CMK (cell line): ENCODE measurements at regions not wholly inside any gene's neighbourhood (a gene's known extent, or its start where the extent isn't known, plus 50 kb on each side); places are given as distances from the start of the nearest gene placed in this dataset.
"Not testable (repeated sequence)": the region's sequence is repeated elsewhere in the genome, so short reads cannot be mapped to it uniquely, and the experiment has no call there.

Experiments
- DNase-seq: peaks from one replicate; pipeline ENCODE4 v3.0.0-alpha.2; 2010; ENCODE audit warnings: low read depth

DNA sequence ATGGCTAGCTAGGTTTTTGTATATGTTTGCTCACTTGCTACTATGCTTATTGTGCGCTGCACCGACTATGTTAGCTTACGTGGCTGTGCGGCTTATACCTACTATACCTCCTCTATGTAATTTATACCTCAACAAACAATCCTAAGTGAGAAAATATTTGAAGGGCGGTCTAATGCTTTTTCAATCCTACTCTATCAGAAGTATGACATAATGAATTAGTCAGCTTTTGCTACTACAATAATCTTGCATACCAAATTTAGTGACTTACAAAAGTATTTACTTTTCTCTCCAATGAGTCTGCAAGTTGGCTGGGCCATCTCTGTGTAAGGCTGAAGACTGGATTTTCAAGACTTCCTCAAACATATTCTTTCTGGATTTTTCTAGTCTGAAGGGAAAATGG is 391.2 kb upstream of the NECTIN3 start:
- DNase-seq = no peak

DNA sequence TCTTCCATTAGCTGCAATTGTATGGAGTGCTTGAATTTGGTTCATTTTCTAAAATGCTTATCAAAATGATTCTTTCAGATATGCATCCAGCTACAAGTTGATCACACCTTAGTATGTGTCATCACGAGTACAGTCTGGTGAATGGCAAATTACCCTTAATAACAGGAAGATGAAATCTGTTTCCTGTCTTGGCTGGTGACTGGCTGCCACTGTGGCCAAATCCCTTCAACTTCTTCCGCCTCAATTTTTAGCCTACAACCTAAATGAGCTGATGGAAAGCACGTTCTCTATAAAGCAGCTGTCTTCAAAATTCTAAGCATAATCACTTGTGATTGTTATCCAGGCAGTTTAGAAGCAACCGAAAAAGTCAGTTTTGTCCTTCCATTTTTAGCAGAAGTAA is 387.1 kb upstream of the NECTIN3 start:
- no peak for DNase-seq

DNA sequence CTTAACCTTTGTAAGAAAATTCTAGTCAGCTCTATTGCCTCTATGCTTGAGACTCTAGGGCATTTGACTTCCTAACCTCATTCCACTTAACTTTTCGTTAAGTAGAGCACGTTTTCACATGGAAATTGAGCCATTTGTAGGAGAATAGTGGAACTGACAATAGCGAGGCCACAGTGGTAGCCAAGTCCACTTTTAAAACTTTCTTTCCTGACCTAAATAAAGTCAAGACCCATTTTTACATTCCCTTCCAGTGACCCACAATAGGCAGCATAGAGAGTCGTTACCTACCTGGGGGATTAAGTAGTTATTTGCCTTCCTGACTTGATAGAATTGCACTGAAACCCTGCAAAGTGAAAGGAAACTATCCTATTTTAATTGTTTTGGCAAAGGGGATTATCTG is 386.0 kb upstream of the NECTIN3 start:
- DNase-seq = no peak

DNA sequence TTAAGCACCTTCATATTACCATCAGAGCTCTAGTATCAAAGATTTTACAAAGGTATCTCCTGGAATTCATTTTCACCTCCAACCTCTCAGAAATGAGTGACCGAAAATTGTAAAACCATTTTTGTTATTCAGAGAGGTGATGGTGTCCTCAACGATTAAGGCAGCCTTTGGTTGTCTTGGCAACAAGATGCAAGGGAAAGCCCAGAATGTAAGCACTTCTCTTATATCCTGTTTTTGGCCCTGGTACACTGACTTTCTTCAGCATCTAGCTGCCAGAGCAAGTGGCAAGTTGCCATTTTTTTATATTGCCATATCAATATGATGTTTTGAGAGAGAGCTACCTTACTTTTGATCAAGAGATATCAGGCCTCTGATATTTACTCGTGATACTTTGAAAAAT is 384.9 kb upstream of the NECTIN3 start:
- no peak for DNase-seq

DNA sequence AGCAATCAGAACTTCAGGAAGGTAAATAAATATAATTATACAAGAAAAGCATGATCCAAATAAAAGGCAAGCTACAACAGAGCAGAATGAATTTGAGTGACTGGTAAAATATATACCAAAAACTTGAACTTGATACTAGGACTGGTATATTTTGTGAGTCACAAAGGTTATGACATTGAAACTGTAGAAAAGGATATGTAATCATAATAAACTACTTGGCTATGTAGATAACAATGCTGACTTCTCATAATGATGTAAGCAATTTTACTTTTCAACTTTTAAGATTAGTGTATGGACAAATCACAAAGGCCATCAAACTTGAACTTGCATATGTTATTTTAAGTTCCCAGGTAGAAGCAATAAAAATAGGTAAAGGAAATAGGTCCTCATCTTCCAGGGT is 384.5 kb upstream of the NECTIN3 start:
- DNase-seq = no peak

DNA sequence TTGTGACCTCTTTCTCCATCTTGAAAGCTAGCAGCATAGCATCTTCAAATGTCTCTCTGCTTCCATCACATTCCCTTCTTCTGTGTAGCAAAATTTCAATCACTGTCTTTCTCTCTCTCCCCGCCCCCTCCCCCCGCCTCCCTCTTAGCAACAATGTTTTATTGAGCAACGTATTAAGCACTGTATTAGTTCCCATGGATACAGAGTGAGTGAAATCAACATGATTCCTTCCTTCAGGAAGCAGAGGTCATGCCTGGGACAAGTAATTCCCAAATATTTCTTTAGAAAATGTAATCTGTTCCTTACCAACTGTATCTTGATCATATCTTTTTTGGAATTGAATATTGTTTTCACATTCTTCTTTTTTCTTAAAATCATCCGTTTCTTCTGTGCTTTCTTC is 373.7 kb upstream of the NECTIN3 start:
- no peak for DNase-seq

DNA sequence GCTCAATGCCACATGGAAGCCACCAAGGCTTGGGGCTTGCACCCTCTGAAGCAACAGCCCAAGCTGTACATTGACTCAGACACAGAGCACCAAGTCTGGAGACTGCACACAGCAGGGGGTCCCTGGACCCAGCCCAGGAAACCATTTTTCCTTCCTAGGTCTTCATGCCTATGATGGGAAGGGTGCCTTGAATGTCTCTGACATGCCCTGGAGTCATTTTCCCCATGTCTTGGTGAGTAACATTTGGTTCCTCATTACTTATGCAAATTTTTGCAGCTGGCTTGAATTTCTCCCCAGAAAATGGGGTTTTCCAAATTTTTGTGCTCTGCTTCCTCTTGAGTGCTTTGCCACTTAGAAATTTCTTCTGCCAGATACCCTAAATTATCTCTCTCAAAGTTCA is 367.3 kb upstream of the NECTIN3 start:
- not testable (repeated sequence) for DNase-seq

DNA sequence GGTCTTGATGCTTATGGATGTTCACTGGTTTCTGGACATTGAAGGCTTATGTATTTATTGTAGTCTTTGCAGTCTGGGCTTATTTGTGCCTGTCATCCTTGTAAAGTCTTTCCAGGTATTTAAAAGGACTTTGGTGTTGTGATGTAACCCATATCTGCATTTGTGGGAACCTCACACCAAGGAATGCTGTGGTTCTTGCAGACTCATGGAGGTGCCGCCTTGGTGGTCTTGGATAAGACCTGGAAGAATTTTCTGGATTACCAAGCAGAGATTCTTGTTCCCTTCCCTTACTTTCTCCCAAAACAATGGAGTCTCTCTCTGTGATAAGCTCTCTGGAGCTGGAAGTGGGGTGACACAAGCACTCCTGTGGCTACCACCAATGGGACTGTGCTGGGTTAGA is 363.5 kb upstream of the NECTIN3 start:
- no peak for DNase-seq

DNA sequence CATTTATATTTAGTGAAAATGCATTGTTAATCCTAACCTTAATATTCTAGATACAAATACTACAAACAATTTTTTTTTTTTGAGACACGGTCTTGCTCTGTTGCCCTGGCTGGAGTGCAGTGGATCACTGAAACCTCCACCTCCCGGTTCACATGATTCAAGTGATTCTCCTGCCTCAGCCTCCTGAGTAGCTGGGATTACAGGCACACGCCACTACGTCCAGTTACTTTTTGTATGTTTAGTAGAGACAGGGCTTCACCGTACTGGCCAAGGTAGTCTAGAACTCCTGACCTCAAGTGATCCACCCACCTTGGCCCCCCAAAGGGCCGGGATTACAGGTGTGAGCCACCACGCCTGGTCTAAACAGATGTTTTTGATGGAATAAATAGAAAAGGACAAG is 361.5 kb upstream of the NECTIN3 start:
- DNase-seq = no peak

DNA sequence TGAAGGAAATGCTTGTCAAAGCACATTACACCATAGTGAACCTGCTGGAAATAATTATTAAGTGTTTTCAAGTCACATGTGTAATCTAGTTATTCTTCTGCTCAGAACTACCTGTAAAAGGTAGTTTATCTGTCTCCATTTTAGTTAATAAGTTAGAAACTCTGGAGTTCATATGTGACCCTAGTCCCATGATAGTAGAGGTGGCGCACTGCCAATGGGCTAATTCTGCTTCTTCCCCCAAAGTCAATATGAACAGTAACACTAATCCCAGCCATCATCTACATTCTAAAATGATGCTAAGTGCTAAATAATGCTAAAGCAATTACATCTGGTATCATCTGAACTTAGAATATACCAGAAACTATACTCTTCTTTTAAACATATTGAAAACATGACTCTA is 361.0 kb upstream of the NECTIN3 start:
- no peak for DNase-seq

DNA sequence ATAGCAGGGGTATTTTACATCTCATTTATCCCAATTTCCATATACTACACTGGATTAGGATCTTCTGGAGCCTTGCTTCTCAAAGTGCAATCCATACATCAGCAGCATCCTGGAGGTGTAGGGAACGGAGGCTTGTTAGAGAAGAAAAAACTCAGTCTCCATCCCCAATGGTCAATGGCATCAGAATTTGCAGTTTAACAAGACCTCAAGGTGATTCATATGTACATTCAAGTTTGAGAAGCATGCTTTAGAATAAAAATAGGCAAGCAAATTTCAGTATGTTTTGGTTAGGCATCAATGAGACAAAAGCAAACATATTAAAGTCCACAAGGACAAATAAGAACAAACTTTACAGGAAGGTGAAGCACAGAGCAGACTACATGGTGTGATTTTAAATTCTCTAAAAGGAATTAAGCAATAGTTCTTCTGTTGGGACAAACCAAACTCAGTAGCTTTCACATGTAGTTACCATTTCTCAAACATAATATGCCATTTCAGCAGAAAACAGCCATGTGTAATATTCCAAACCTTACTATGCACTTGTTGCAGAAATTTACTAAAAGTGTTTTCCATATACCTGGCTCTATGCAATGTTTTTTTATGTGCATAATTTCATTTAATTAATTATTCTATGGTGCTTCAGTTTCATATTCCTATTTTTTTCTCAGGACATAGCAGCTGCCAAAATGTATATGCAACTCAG is 360.3 kb upstream of the NECTIN3 start:
- DNase-seq = no peak

DNA sequence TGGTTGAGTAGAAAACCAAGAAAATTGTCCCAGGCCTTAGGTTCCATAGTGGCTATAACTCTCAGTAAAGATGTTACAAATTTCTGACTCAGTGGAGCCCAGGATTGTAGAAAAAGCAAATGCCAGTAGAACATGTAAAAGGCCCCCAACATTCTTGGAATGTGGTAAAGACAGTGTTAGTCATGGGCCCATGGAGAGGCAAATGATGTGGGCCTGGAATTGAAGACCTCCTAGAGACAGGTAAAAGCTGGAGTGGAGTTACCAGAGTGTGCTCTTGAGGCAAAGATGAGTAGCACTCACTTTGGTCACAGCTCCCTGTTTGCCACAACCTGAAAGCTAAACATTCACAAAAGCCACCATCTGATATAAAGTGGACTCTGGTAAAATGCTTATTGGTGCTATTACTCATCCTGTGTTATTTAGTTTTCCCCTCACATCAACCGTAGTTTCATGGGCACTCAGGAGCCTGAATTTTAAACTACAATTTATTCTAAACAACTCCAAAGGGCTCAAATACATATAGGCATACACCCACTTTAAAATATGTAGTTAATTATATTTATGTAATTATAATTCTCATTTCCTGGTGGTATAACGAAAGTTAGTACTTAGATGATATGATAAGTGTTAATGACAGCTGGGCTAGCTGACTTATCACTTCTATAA is 359.6 kb upstream of the NECTIN3 start:
- no peak for DNase-seq

DNA sequence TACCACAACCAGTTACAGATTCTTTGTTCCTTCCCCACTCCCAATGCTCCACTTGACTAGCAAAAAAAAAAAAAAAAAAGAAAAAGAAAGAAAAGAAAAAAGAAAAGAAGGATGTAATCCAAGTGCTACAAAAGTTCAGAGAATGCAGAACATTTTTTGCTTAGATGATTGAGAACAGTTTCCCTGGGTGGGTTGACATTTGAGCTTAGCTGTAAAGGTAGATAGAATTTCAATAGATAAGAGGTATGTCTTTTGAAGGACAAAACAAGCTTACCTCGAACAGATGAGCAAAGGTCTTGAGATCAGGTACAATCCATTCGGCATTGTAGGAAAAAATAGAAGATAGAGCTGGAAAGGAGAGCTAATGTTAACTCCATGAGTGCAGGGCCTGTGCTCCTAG is 344.6 kb upstream of the NECTIN3 start:
- DNase-seq = no peak

DNA sequence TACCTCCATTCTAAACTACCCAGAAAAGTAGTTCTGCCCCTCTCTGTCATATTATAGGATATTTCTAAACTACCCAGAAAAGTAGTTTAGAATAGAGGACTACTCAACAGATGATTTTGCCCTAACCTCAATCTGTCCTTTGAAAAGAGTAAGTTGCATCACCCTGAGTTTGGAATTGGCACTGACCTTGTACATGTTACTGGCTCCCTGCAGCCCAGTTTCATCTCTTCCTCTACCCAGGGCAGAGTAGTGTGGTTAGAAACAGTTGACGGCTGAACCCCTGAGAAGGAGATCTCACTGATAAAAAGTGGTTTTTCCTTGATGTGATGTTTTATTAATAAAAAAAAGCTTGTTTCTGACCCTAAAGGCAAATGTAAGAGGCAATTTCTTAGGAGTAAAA is 340.5 kb upstream of the NECTIN3 start:
- no peak for DNase-seq

DNA sequence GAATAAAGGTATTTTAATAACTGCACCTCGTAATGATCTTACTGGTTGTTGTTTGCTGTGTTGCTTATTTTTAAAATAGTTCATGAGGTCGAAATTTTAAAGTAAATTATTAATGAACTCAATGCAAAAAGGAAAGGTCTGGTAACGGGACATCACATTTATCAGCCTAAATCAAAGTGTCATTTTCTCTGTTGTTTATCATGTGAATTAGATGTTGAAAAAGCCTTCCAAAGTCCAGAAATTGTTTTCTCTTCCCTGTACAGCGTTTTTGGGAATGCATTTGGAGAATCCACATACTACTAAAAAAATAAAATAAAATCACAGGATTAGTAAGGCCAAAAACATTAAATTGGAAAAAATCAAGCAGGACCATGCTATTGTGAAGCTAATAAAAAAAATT is 339.2 kb upstream of the NECTIN3 start:
- no peak for DNase-seq

DNA sequence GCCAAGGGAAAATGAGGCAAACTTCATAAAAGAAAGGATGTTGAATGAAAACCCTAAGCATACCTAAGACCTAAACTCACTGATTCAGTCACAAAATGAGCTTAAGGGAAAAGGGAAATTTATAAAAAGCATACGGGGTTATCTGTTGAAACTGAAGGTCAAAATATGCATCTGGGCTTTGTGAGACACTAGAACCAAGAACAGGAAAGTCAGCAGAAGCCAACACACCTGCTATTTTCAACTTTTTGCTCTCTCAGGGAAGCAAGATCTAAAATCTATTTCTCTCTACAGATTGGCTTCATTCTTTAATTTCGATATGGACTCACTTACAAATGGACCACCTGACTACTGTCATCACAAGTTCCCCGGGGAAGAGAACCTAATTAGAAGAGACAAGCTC is 338.6 kb upstream of the NECTIN3 start:
- DNase-seq = no peak

DNA sequence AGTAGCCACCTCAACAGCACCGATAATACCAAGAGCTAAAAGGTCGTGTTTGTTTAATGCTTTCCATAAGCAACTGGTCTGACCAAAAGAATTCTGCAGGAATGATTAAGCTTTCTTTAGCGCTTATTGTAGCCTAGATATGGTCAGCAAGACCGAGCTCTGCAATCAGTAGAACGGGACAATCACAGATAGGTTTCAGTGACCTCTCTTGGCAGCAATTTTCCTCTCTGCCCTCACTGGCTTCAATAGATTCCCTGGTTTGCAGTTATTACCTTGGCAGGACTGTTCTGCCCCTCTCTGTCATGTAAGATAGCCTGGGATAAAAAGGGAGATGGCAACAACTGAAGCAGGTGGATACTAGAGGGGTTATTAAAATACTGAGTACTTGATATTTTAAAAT is 337.1 kb upstream of the NECTIN3 start:
- no peak for DNase-seq

DNA sequence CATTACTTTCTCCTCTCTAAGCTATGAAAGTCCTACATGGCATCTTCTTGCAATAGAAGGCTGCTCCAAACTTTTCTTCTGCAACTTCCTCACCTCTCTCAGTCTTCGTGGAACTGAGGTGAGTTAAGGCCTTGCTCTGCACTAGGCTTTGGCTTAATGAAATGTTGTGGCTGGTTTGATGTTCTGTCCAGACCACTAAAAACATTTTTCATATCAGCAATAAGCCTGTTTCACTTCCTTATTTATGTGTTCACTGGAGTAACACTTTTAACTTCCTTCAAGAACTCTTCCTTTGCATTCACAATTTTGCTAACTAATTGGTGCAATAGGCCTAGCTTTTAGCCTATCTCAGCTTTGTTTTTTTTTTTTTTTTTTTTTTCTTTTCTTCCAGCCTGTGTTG is 335.3 kb upstream of the NECTIN3 start:
- no peak for DNase-seq

DNA sequence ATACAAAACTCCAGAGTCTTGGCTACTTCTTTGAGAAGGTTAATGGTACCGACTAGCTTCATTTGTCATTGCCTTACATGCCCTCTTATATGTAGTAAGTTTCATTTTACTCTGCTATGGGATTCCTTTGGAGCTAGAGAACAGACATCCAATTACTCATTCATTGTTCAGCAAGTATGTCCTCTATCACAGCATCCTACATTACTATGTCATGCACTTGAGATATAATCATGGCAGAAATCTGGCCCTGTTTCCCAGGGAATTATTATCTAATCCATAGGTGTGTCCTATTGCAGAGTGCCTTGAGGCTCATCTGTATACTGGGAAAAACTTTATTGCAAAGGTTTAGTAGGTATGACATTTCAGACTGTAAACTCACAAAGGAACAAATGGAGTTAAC is 333.1 kb upstream of the NECTIN3 start:
- no peak for DNase-seq

DNA sequence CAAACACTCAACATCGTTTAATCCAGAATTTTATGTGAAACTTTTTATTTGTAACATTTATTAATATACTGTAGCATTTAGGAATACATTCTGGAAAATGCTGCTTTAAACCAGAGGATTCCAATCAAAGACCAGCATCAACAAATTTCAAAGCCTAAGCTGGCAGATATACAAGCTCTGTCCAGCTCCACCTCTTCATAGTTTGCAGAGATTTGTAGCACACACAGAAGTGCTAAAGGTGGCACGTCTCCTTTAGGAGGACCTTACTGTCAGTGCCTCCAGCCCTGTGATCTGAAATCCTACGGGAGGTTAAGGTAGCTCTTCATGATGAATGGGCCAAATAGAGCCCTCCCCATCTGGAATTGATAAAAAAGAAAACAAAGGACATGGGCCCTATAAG is 329.7 kb upstream of the NECTIN3 start:
- no peak for DNase-seq

DNA sequence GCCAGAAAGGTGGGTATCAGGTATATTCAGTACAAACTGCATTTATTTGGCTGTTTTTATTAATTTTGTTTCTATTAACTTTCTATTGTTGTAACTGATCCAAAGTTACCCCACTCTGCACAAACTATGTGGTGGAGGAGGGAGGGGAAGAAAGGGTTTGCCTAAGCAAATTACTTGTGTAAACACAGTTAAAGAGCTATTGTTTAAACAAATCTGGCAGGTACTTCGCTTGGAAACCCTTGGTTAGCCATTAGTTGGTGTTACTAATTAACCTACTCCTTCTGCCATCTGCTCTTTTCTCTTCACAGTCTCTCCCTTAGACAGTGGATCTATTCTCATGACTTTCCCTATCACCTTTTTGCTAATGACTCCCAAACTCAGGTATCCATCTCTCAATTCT is 328.4 kb upstream of the NECTIN3 start:
- no peak for DNase-seq

DNA sequence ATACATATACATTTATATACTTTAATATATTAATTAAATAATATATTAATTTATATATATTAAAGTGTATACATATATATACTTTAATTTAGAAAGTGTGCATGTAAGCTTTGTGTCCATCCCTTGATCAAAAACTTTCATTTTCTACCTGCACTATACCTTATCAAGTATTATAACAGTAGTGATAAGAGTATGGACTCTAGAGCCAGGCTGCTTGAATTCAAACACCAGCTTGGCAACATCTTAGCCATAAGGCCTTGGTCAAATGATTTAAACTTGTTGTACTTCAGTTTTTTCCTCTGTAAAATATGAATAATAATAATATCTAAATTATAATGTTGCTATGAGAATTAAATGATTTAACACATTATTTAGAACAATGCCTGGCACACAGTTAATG is 327.6 kb upstream of the NECTIN3 start:
- no peak for DNase-seq

DNA sequence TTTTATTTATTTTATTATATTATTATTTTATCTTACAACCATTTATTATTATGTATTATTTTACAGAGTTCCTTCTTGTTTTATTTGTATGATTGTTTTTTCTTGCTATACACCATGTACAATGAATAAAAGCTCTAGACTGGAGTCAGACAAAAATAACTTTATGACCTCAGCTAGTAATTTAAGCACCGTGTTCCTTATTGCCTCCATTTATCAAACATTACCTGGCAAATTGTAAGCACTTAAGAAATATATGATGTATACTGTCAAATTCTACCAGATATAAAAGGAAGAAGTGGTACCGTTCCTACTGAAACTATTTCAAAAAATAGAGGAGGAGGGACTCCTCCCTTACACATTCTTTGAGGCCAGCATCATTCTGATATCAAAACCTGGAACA is 326.9 kb upstream of the NECTIN3 start:
- DNase-seq = no peak

DNA sequence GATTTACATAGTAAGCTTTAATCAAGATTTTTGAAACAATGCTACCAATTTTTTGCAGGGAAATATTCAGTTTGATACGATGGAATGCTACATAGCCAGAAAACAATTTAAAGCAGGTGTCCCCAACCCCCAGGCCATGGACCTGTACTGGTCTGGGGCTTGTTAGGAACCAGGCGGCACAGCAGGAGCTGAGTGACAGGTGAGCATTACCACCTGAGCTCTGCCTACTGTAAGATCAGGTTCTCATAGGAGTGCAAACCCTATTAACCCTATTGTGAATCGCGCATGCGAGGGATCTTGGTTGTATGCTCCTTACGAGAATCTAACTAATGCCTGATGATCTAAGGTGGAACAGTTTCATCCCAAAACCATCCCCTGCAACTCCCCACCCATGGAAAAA is 322.6 kb upstream of the NECTIN3 start:
- DNase-seq = no peak
